ENCODE measurements at regions not wholly inside any gene's neighbourhood (a gene's known extent, or its start where the extent isn't known, plus 50 kb on each side); places are given as distances from the start of the nearest gene placed in this dataset.

- Histone ChIP-seq H3K9me1 (ENCODE audit: insufficient read depth, low read length) (no peaks in the 10 kb centered on the region), H4K91ac (ENCODE audit: insufficient read depth, low read depth, low read length) (no peak overlapping the region), H3K23ac (ENCODE audit: low read depth, low read length) (no peak overlapping the region), H3K9me3 (ENCODE audit: control insufficient read depth, insufficient read depth, low read length) (peaks cover 3% of the 10 kb centered on the region; the same call in 1 of the 2 replicates), H2AK9ac (replicated peaks; ENCODE audit: low read depth, low read length, poor library complexity) (no peak overlapping the region), H3K4me1 (ENCODE audit: control insufficient read depth, insufficient read depth, low read length) (no peaks in the 10 kb centered on the region), H2AFZ (replicated peaks; ENCODE audit: low read length, poor library complexity) (no peak overlapping the region), H3K18ac (ENCODE audit: low read depth, low read length) (no peak overlapping the region), H2BK5ac (ENCODE audit: low read depth, low read length, poor library complexity, severe bottlenecking) (no peak overlapping the region), H2BK20ac (ENCODE audit: low read depth, low read length) (no peak overlapping the region), H2BK15ac (ENCODE audit: low read depth, low read length) (no peak overlapping the region), H3K4me2 (ENCODE audit: low read depth, low read length) (no peak overlapping the region; the same call in 1 of the 2 replicates), H3K4ac (ENCODE audit: low read depth, low read length) (no peak overlapping the region), H3K4me3 (ENCODE audit: insufficient read depth, low read depth, low read length) (no peak overlapping the region), H3K79me1 (ENCODE audit: low read depth in 1 of 2, low read length in 2 of 2) (no peaks in the 10 kb centered on the region), H3K9ac (ENCODE audit: low read depth, low read length) (no peak overlapping the region), H4K5ac (ENCODE audit: low read depth, low read length) (no peak overlapping the region), H2BK120ac (ENCODE audit: low read depth, low read length) (no peak overlapping the region), H4K20me1 (ENCODE audit: insufficient read depth, low read length) (no peaks in the 10 kb centered on the region), H3K56ac (ENCODE audit: extremely low read depth, insufficient read depth, low read length) (no peak overlapping the region), H3K27me3 (ENCODE audit: control insufficient read depth, insufficient read depth, low read length) (no peaks in the 10 kb centered on the region; the same call in 1 of the 2 replicates), H3K14ac (replicated peaks; ENCODE audit: low read depth, low read length) (no peak overlapping the region), H3K27ac (ENCODE audit: insufficient read depth, low read length) (no peak overlapping the region), H4K8ac (ENCODE audit: low read depth in 2 of 2, low read length in 2 of 2) (no peak overlapping the region), H3K36me3 (ENCODE audit: control insufficient read depth, insufficient read depth, low read length) (no peaks in the 10 kb centered on the region), H2AK5ac (ENCODE audit: low read depth, low read length) (no peak overlapping the region)
- no TSS peak for BruUV-seq (replicated peaks)
- DNase-seq (no peak), ATAC-seq (ENCODE audit: low read depth) (no peak)
- CTCF ChIA-PET: interaction anchor here (0.6 to 1.3 kb wide), 2 partner anchors 9 to 307 kb away, joined by 3 to 4 read pairs; no protein-coding TSS in a partner anchor
- in situ Hi-C loops (cut with MboI; ENCODE audit: low sequenced_read_pairs): no loop called here
- dilution Hi-C loops (cut with HindIII; ENCODE audit: low sequenced_read_pairs, unreplicated experiment): no loop called here
- WGBS, 2 experiments (ENCODE audit: extremely low coverage in 2 of 2, insufficient read length in 1 of 2): 0% methylated on average over 1 of the region's 14 CpGs; no CpG with 5 or more reads in 1 of the 2 experiments
- POLR2A ChIA-PET (ENCODE audit: unreplicated experiment): no interaction called here
- intact Hi-C loops (cut with micrococcal nuclease): no loop called here
- TF ChIP-seq CEBPB (IDR thresholded peaks at IDR 0.05; ENCODE audit: low read depth, low read length): no peak
- no peak for TF ChIP-seq RAD21 (IDR thresholded peaks at IDR 0.05; ENCODE audit: low read length)
- no peak for TF ChIP-seq BHLHE40 (IDR thresholded peaks at IDR 0.05; ENCODE audit: low read depth, low read length)
- no peak for TF ChIP-seq CHD1 (IDR thresholded peaks at IDR 0.05; ENCODE audit: low read depth, low read length)
- no peak for TF ChIP-seq SMC3 (IDR thresholded peaks at IDR 0.05; ENCODE audit: low read depth, low read length)
- TF ChIP-seq POLR2A (IDR thresholded peaks at IDR 0.05; ENCODE audit: low read depth, low read length): no peak
- no peak for TF ChIP-seq NFE2L2 (IDR thresholded peaks at IDR 0.05; ENCODE audit: low read depth, low read length)
- no peak for TF ChIP-seq USF2 (IDR thresholded peaks at IDR 0.05; ENCODE audit: low read depth, low read length)
- no peak for TF ChIP-seq MAFK (IDR thresholded peaks at IDR 0.05; ENCODE audit: low read depth, low read length)
- no peak for TF ChIP-seq CTCF (conservative IDR thresholded peaks at IDR 0.05; ENCODE audit: low read depth, low read length)
- TF ChIP-seq RCOR1 (IDR thresholded peaks at IDR 0.05; ENCODE audit: insufficient replicate concordance, low read length): no peak
- TF ChIP-seq FOS (IDR thresholded peaks at IDR 0.05; ENCODE audit: low read depth, low read length): no peak
- TF ChIP-seq ELK1 (IDR thresholded peaks at IDR 0.05; ENCODE audit: borderline replicate concordance, low read depth, low read length): no peak
- no peak for TF ChIP-seq RFX5 (IDR thresholded peaks at IDR 0.05; ENCODE audit: low read depth, low read length)
- no peak for TF ChIP-seq MXI1 (IDR thresholded peaks at IDR 0.05; ENCODE audit: borderline replicate concordance, low read depth, low read length)
Observed at GRCh38 chr16:73615071-73615940, 567.4 kb upstream of the ZFHX3 start.
